ENCODE measurements at regions not wholly inside any gene's neighbourhood (a gene's known extent, or its start where the extent isn't known, plus 50 kb on each side); places are given as distances from the start of the nearest gene placed in this dataset.

DNA sequence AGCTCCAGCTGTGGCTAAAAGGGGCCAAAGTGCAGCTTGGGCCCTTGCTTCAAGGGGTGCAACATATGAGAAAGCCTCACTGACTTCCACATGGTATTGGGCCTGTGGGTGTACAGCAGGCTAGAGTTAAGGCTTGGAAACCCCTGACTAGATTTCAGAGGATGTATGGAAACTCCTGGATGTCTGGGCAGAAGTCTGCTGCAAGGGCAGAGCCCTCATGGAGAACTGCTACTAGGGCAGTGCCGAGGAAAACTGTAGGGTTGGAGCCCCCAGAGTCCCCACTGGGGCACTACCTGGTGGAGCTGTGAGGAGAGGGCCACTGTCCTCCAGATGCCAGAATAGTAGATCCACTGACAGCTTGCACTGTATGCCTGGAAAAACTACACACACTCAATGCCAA lies 69.5 kb downstream of the XCL2 start:
- peaks cover 23% of the 10 kb centered on the region for H3K9me3 Mint-ChIP-seq
- peaks cover 5% of the 10 kb centered on the region for H3K36me3 Mint-ChIP-seq
- no peaks in the 10 kb centered on the region for H3K27me3 Mint-ChIP-seq (ENCODE audit: low read depth)
- DNase-seq (ENCODE audit: low spot score in 2 of 2, unreplicated experiment in 2 of 2) = no peak
- TF ChIP-seq CTCF (IDR thresholded peaks at IDR 0.05; ENCODE audit: unreplicated experiment) = no peak
- peaks cover 9% of the 10 kb centered on the region for H3K4me1 Mint-ChIP-seq
- no peak overlapping the region for H3K27ac Mint-ChIP-seq
- H3K4me3 Mint-ChIP-seq = no peak overlapping the region

DNA sequence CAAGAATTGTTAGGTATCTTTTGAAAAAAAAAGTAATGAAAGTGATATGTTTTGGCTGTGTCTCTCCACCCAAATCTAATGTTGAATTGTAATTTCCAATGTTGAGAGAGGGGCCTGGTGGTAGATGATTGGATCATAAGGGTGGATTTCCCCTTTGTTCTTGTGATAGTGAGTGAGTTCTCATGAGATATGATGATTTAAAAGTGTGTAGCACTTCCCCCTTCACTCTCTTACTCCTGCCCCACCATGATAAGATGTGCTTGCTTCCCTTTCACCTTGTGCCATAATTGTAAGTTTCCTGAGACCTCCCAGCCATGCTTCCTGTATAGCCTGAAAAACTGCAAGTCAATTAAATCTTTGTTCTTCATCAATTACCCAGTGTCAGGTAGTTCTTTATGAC lies 70.7 kb downstream of the XCL2 start:
- no peak for TF ChIP-seq CTCF (IDR thresholded peaks at IDR 0.05; ENCODE audit: unreplicated experiment)
- peaks cover 19% of the 10 kb centered on the region for H3K4me1 Mint-ChIP-seq
- H3K9me3 Mint-ChIP-seq = peaks cover 23% of the 10 kb centered on the region

GRCh38 chr1:168472223-168472622 lies 71.6 kb downstream of the XCL2 start:
- no peak for DNase-seq (ENCODE audit: low spot score in 2 of 2, unreplicated experiment in 2 of 2)
- peaks cover 26% of the 10 kb centered on the region for H3K4me1 Mint-ChIP-seq
- H3K27ac Mint-ChIP-seq = no peak overlapping the region
- H3K9me3 Mint-ChIP-seq = peaks cover 23% of the 10 kb centered on the region
- peaks cover 5% of the 10 kb centered on the region for H3K36me3 Mint-ChIP-seq
- H3K27me3 Mint-ChIP-seq (ENCODE audit: low read depth) = no peaks in the 10 kb centered on the region
- no peak for TF ChIP-seq CTCF (IDR thresholded peaks at IDR 0.05; ENCODE audit: unreplicated experiment)
- H3K4me3 Mint-ChIP-seq = no peak overlapping the region

More for the DNA sequence above, 70.7 kb downstream of the XCL2 start:
- no peak for DNase-seq (ENCODE audit: low spot score in 2 of 2, unreplicated experiment in 2 of 2)
- Mint-ChIP-seq H3K27me3 (ENCODE audit: low read depth) (no peaks in the 10 kb centered on the region), H3K27ac (no peak overlapping the region), H3K4me3 (no peak overlapping the region), H3K36me3 (peaks cover 5% of the 10 kb centered on the region)

GRCh38 chr1:168470901-168471431 lies 72.8 kb downstream of the XCL2 start:
- Mint-ChIP-seq H3K36me3 (peaks cover 5% of the 10 kb centered on the region), H3K27me3 (ENCODE audit: low read depth) (no peaks in the 10 kb centered on the region), H3K4me1 (peaks cover 36% of the 10 kb centered on the region), H3K9me3 (peaks cover 23% of the 10 kb centered on the region), H3K27ac (peak overlapping the region; percentile 50), H3K4me3 (no peak overlapping the region)
- no peak for DNase-seq (ENCODE audit: low spot score in 2 of 2, unreplicated experiment in 2 of 2)
- TF ChIP-seq CTCF (IDR thresholded peaks at IDR 0.05; ENCODE audit: unreplicated experiment) = no peak

- TF ChIP-seq CTCF (IDR thresholded peaks at IDR 0.05; ENCODE audit: unreplicated experiment) = no peak
- Mint-ChIP-seq H3K4me1 (peaks cover 45% of the 10 kb centered on the region), H3K27me3 (ENCODE audit: low read depth) (no peaks in the 10 kb centered on the region), H3K36me3 (peaks cover 3% of the 10 kb centered on the region), H3K9me3 (peaks cover 16% of the 10 kb centered on the region), H3K27ac (peak overlapping the region; percentile 34), H3K4me3 (no peak overlapping the region)
- DNase-seq (ENCODE audit: low spot score in 2 of 2, unreplicated experiment in 2 of 2) = no peak
Measured at GRCh38 chr1:168469690-168470089, 74.1 kb downstream of the XCL2 start.

- peaks cover 2% of the 10 kb centered on the region for H3K36me3 Mint-ChIP-seq
- no peak overlapping the region for H3K4me3 Mint-ChIP-seq
Measured at GRCh38 chr1:168468822-168469221, 75.0 kb downstream of the XCL2 start.

More at GRCh38 chr1:168468822-168469221, 75.0 kb downstream of the XCL2 start:
- TF ChIP-seq CTCF (IDR thresholded peaks at IDR 0.05; ENCODE audit: unreplicated experiment) = no peak
- peaks cover under 1% of the 10 kb centered on the region for H3K27me3 Mint-ChIP-seq (ENCODE audit: low read depth)
- H3K4me1 Mint-ChIP-seq = peaks cover 45% of the 10 kb centered on the region
- H3K27ac Mint-ChIP-seq = no peak overlapping the region
- H3K9me3 Mint-ChIP-seq = peaks cover 14% of the 10 kb centered on the region
- no peak for DNase-seq (ENCODE audit: low spot score in 2 of 2, unreplicated experiment in 2 of 2)

Data from mesothelial cell of epicardium (in vitro differentiated cells).